Kidney (tissue), 13 donors: ENCODE measurements at regions not wholly inside any gene's neighbourhood (a gene's known extent, or its start where the extent isn't known, plus 50 kb on each side); places are given as distances from the start of the nearest gene placed in this dataset.

Experiments
- DNase-seq, 5 donors: peaks; one replicate each; pipeline ENCODE4 v3.0.0-alpha.2; 2013 to 2020
- FAIRE-seq: peaks from 2 replicates; lab custom pipeline; 2012; peaks lifted over from hg19 to GRCh38; lab: Jason Lieb, UNC
- H3K27ac ChIP-seq, 2 donors: one replicate each; pipeline ENCODE4 v1.7.0; 2013; ENCODE audit warnings: low read depth in 2 of 2, low read length in 2 of 2, inconsistent platforms in 1 of 2
- H3K27me3 ChIP-seq: one replicate; pipeline ENCODE4 v1.7.1; 2013; ENCODE audit warnings: low read length, inconsistent platforms; ENCODE audit not compliant: control insufficient read depth, insufficient read depth
- H3K36me3 ChIP-seq, 3 donors: one replicate each; pipeline versions ENCODE4 v1.7.0 to v1.7.1; 2013; ENCODE audit warnings: low read length in 3 of 3, control low read depth in 1 of 3, inconsistent platforms in 1 of 3; ENCODE audit not compliant: insufficient read depth in 3 of 3, control insufficient read depth in 2 of 3
- H3K4me1 ChIP-seq, 3 donors: one replicate each; pipeline versions ENCODE4 v1.7.0 to v1.7.1; 2013; ENCODE audit warnings: low read length in 3 of 3, inconsistent platforms in 1 of 3, low read depth in 1 of 3; ENCODE audit not compliant: control insufficient read depth in 2 of 3, insufficient read depth in 2 of 3
- H3K4me3 ChIP-seq, 3 donors: one replicate each; pipeline versions ENCODE4 v1.7.0 to v1.8.1; 2013; ENCODE audit warnings: low read length in 3 of 3, control low read depth in 1 of 3, inconsistent platforms in 1 of 3
- H3K9ac ChIP-seq, 3 donors: one replicate each; pipeline versions ENCODE4 v1.7.0 to v1.7.1; 2013; ENCODE audit warnings: low read length in 3 of 3, control low read depth in 1 of 3, inconsistent platforms in 1 of 3
- H3K9me3 ChIP-seq, 3 donors: one replicate each; pipeline versions ENCODE4 v1.7.0 to v1.7.1; 2013; ENCODE audit warnings: low read length in 3 of 3, control low read depth in 1 of 3, inconsistent platforms in 1 of 3; ENCODE audit not compliant: control insufficient read depth in 2 of 3, insufficient read depth in 1 of 3
- intact Hi-C: fragments of 100-400 bp; cut with DNase I; formaldehyde crosslinking; loops from one replicate; pipeline ENCODE4 v1.11.1; 2022
- TF ChIP-seq, protein P1 (sequence below): IDR thresholded peaks from 3 replicates; pipeline ENCODE4 v1.5.1; 2012; ENCODE audit warnings: mild to moderate bottlenecking, moderate library complexity, borderline replicate concordance; ENCODE audit not compliant: insufficient read depth; ENCODE audit errors: extremely low read depth
- donor health status: control.
- donor health status: control.
- donor health status: control.
- donor health status: control.
- donor health status: control.
- donor health status: DM: yes; HTN: yes; CAD: no.
- donor health status: Normal renal cell carcinoma (clear cell type).

- H3K4me1 ChIP-seq, result no peaks in the 10 kb centered on the region
- no peak overlapping the region for H3K4me3 ChIP-seq
- H3K9ac ChIP-seq, result no peak overlapping the region
- no peaks in the 10 kb centered on the region for H3K36me3 ChIP-seq
- intact Hi-C loops, result no loop called here
- no peak for FAIRE-seq
- H3K27me3 ChIP-seq, result no peaks in the 10 kb centered on the region
- TF ChIP-seq, protein P1, sequence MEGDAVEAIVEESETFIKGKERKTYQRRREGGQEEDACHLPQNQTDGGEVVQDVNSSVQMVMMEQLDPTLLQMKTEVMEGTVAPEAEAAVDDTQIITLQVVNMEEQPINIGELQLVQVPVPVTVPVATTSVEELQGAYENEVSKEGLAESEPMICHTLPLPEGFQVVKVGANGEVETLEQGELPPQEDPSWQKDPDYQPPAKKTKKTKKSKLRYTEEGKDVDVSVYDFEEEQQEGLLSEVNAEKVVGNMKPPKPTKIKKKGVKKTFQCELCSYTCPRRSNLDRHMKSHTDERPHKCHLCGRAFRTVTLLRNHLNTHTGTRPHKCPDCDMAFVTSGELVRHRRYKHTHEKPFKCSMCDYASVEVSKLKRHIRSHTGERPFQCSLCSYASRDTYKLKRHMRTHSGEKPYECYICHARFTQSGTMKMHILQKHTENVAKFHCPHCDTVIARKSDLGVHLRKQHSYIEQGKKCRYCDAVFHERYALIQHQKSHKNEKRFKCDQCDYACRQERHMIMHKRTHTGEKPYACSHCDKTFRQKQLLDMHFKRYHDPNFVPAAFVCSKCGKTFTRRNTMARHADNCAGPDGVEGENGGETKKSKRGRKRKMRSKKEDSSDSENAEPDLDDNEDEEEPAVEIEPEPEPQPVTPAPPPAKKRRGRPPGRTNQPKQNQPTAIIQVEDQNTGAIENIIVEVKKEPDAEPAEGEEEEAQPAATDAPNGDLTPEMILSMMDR, result no peak
- DNase-seq, result no peak
- no peak overlapping the region for H3K27ac ChIP-seq
- H3K9me3 ChIP-seq, result no peaks in the 10 kb centered on the region
Observed at GRCh38 chr5:165224366-165225045, 1719.1 kb downstream of the MAT2B start.

DNA sequence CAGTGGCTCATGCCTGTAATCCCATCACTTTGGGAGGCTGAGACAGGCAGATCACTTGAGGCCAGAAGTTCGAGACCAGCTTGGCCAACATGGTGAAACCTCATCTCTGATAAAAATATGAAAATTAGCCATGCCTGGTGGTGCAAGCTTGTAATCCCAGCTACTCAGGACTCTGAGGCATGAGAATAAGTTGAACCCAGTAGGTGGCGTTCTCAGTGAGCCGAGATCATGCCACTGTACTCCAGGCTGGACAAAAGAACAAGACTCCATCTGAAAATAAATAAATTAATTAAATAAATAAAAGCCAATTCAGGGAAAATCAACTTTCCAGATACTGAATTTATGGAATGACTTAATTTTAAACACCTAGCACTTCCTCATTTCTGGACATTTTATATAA lies 1722.1 kb downstream of the MAT2B start:
- Histone ChIP-seq H3K27me3 (no peaks in the 10 kb centered on the region), H3K36me3 (no peaks in the 10 kb centered on the region), H3K4me3 (no peak overlapping the region), H3K9ac (no peak overlapping the region), H3K9me3 (no peaks in the 10 kb centered on the region), H3K27ac (no peak overlapping the region), H3K4me1 (no peaks in the 10 kb centered on the region)
- FAIRE-seq (no peak), DNase-seq (no peak)
- intact Hi-C loops, result no loop called here
- TF ChIP-seq, protein P1, result no peak

DNA sequence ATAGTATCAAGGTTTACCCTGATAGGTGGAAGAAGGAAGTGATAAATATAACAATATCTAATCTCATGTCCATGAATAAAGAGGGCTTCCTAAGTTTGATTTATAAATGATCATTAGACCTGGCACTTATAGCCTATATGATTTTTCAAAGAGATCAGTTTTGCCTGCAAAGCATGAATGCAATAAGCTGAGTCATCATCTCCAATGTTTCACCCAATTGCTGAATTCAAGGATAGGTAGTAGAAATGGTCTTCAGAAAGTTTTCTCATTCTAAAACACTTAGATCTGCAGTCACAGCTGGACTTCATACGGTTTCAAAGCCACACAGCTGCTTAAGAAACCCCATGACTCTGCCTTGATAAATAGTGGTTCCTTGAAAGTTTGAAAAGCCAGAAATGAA lies 1722.8 kb downstream of the MAT2B start:
- Histone ChIP-seq H3K27ac (no peak overlapping the region), H3K9ac (no peak overlapping the region), H3K36me3 (no peaks in the 10 kb centered on the region), H3K9me3 (no peaks in the 10 kb centered on the region), H3K4me3 (no peak overlapping the region), H3K27me3 (no peaks in the 10 kb centered on the region), H3K4me1 (no peaks in the 10 kb centered on the region)
- TF ChIP-seq, protein P1, result no peak
- intact Hi-C loops, result no loop called here
- DNase-seq, result no peak
- FAIRE-seq, result no peak
